GM21447 (cell line): ENCODE measurements at regions not wholly inside any gene's neighbourhood (a gene's known extent, or its start where the extent isn't known, plus 50 kb on each side); places are given as distances from the start of the nearest gene placed in this dataset.
"Not testable (repeated sequence)": the region's sequence is repeated elsewhere in the genome, so short reads cannot be mapped to it uniquely, and the experiment has no call there.

Source experiments
- ATAC-seq: cut with Tn5 transposase; IDR thresholded peaks from one replicate; pipeline ENCODE4 v1.9.1; 2021; ENCODE audit not compliant: unreplicated experiment

- ATAC-seq, result no peak
These were observed 227.7 kb downstream of the RPIA start for GRCh38 chr2:88919087-88919738.

GRCh38 chr2:88920399-88920798 is 228.9 kb downstream of the RPIA start:
- ATAC-seq, result not testable (repeated sequence)

- no peak for ATAC-seq
These were observed 233.1 kb downstream of the RPIA start for GRCh38 chr2:88924533-88924932.

GRCh38 chr2:88925770-88926462 is 234.4 kb downstream of the RPIA start:
- ATAC-seq, result no peak

GRCh38 chr2:88927128-88927527 is 235.7 kb downstream of the RPIA start:
- no peak for ATAC-seq

- no peak for ATAC-seq
These were observed 239.2 kb downstream of the RPIA start for GRCh38 chr2:88930659-88931058.

- no peak for ATAC-seq
These were observed 241.2 kb downstream of the RPIA start for GRCh38 chr2:88932686-88933085.

GRCh38 chr2:88933091-88933490 is 241.6 kb downstream of the RPIA start:
- no peak for ATAC-seq

GRCh38 chr2:88933980-88934379 is 242.5 kb downstream of the RPIA start:
- no peak for ATAC-seq

GRCh38 chr2:88941178-88941577 is 249.7 kb downstream of the RPIA start:
- not testable (repeated sequence) for ATAC-seq

GRCh38 chr2:88942798-88943197 is 251.3 kb downstream of the RPIA start:
- ATAC-seq, result no peak

- ATAC-seq, result no peak
These were observed 257.9 kb downstream of the RPIA start for GRCh38 chr2:88949336-88949735.

- ATAC-seq, result no peak
These were observed 258.5 kb downstream of the RPIA start for GRCh38 chr2:88950010-88950409.

- no peak for ATAC-seq
These were observed 264.1 kb downstream of the RPIA start for GRCh38 chr2:88955607-88956006.

- ATAC-seq, result no peak
These were observed 268.2 kb downstream of the RPIA start for GRCh38 chr2:88959480-88960204.

- ATAC-seq, result not testable (repeated sequence)
These were observed 269.9 kb downstream of the RPIA start for GRCh38 chr2:88961323-88961722.

GRCh38 chr2:88967844-88968243 is 276.4 kb downstream of the RPIA start:
- no peak for ATAC-seq

GRCh38 chr2:88978011-88978410 is 286.5 kb downstream of the RPIA start:
- not testable (repeated sequence) for ATAC-seq

GRCh38 chr2:88978446-88978845 is 287.0 kb downstream of the RPIA start:
- not testable (repeated sequence) for ATAC-seq

GRCh38 chr2:88984079-88984478 is 292.6 kb downstream of the RPIA start:
- not testable (repeated sequence) for ATAC-seq

- not testable (repeated sequence) for ATAC-seq
These were observed 295.4 kb downstream of the RPIA start for GRCh38 chr2:88986721-88987330.

GRCh38 chr2:88988617-88989016 is 297.1 kb downstream of the RPIA start:
- not testable (repeated sequence) for ATAC-seq
